ENCODE measurements at regions not wholly inside any gene's neighbourhood (a gene's known extent, or its start where the extent isn't known, plus 50 kb on each side); places are given as distances from the start of the nearest gene placed in this dataset.

DNA sequence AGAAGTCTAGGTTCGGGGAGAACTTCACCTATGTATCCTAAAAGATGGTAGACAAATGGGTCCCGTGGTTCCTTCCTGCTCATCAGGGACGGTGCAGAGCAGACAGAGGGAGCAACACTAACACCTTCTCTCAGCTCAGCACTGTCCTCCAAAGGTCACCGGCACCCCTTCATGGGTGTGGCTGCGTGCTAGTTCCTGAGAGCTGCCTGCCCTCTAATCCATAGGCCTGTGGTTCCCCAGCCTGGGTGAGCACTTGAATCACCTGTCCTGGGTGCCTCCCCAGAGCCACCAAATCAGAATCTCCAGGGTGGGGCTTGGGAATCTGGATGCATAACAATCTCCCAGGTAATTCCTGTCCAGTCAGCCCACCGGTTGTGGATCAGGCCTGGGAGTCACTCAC lies 113.9 kb upstream of the TMEM45B start:
- Histone ChIP-seq H4K20me1 (ENCODE audit: insufficient read depth) (no peaks in the 10 kb centered on the region), H3K9me2 (ENCODE audit: insufficient read depth, low read length) (no peaks in the 10 kb centered on the region), H3K27ac (ENCODE audit: low read length) (no peak overlapping the region), H3K9ac (ENCODE audit: low read length) (no peak overlapping the region), H3K36me3 (ENCODE audit: insufficient read depth, low read length) (no peaks in the 10 kb centered on the region), H2AFZ (ENCODE audit: low read depth, low read length) (no peak overlapping the region), H3K4me2 (ENCODE audit: low read length) (no peak overlapping the region), H3K9me3 (ENCODE audit: low read length) (no peaks in the 10 kb centered on the region), H3K79me2 (replicated peaks; ENCODE audit: insufficient read depth, low read length) (no peaks in the 10 kb centered on the region), H3K4me3 (ENCODE audit: low read length) (no peak overlapping the region), H3K27me3 (ENCODE audit: insufficient read depth, low read depth, low read length) (no peaks in the 10 kb centered on the region), H3F3A (ENCODE audit: insufficient read depth, low read length, poor library complexity, severe bottlenecking) (no peaks in the 10 kb centered on the region)
- TF ChIP-seq EP300 (conservative IDR thresholded peaks at IDR 0.05; ENCODE audit: poor library complexity, severe bottlenecking) (no peak), RAD21 (conservative IDR thresholded peaks at IDR 0.05) (no peak), MXI1 (conservative IDR thresholded peaks at IDR 0.05; ENCODE audit: poor library complexity, severe bottlenecking) (no peak), EZH2 (IDR thresholded peaks at IDR 0.05; ENCODE audit: borderline replicate concordance, insufficient read depth, low read length, poor library complexity, severe bottlenecking) (no peak), REST (IDR thresholded peaks at IDR 0.05; ENCODE audit: borderline replicate concordance) (no peak)
- TF ChIP-seq, protein P1, sequence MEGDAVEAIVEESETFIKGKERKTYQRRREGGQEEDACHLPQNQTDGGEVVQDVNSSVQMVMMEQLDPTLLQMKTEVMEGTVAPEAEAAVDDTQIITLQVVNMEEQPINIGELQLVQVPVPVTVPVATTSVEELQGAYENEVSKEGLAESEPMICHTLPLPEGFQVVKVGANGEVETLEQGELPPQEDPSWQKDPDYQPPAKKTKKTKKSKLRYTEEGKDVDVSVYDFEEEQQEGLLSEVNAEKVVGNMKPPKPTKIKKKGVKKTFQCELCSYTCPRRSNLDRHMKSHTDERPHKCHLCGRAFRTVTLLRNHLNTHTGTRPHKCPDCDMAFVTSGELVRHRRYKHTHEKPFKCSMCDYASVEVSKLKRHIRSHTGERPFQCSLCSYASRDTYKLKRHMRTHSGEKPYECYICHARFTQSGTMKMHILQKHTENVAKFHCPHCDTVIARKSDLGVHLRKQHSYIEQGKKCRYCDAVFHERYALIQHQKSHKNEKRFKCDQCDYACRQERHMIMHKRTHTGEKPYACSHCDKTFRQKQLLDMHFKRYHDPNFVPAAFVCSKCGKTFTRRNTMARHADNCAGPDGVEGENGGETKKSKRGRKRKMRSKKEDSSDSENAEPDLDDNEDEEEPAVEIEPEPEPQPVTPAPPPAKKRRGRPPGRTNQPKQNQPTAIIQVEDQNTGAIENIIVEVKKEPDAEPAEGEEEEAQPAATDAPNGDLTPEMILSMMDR (IDR thresholded peaks at IDR 0.05; ENCODE audit: poor library complexity, severe bottlenecking) = no peak

DNA sequence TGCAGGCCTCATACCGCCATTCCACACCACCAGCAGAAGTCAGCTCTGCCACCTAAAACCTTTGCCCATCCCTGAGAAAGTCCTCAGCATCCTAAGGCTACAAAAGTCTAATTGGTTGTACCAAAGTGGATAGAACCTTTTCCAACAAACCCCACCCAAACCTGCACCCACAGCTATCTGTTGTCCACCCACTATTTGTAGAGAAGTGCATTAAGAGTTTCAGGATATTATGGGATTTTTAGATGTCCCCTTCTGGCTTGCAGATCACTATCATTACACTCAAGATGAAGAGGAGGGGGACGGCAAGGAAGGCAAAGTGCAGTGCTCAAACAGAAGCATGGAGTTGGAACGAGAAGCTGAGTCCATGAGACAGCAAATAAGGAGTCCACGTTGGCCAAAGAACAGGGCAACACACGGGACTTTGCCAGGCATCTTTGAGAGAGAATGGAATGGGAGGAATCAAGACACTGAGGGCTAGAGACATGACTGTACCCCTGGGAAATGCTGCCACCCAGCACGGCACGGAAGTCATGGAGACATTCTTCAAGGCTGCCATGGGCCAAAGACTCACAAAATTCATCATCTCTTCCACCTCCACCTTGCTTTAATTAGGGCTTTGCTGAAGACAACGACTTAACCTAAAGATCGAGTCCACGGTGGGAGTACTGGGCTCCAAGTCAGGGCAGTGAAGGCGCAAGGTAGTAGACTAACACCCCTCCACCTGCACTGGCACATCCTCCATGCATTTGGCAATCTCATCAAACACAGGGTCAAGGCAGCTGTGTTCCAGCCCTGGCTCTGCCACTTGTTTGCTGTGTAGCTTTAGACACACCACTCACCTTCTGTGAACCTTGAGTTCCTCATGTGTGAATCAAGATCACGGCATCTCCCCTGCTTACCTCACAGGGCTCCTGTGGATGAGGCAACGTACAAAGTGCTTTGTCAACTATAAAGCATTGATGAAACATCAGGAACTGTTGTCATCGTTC lies 112.9 kb upstream of the TMEM45B start:
- Histone ChIP-seq H4K20me1 (ENCODE audit: insufficient read depth) (no peaks in the 10 kb centered on the region), H3K27me3 (ENCODE audit: insufficient read depth, low read depth, low read length) (no peaks in the 10 kb centered on the region), H3K9me3 (ENCODE audit: low read length) (no peaks in the 10 kb centered on the region), H3K9me2 (ENCODE audit: insufficient read depth, low read length) (no peaks in the 10 kb centered on the region), H3F3A (ENCODE audit: insufficient read depth, low read length, poor library complexity, severe bottlenecking) (no peaks in the 10 kb centered on the region), H3K4me3 (ENCODE audit: low read length) (no peak overlapping the region), H3K79me2 (replicated peaks; ENCODE audit: insufficient read depth, low read length) (no peaks in the 10 kb centered on the region), H3K27ac (ENCODE audit: low read length) (no peak overlapping the region), H3K36me3 (ENCODE audit: insufficient read depth, low read length) (no peaks in the 10 kb centered on the region), H2AFZ (ENCODE audit: low read depth, low read length) (no peak overlapping the region), H3K9ac (ENCODE audit: low read length) (no peak overlapping the region), H3K4me2 (ENCODE audit: low read length) (no peak overlapping the region)
- no peak for TF ChIP-seq POLR2AphosphoS5 (IDR thresholded peaks at IDR 0.05)
- TF ChIP-seq SMC3 (conservative IDR thresholded peaks at IDR 0.05; ENCODE audit: poor library complexity) = no peak
- no peak for TF ChIP-seq EP300 (conservative IDR thresholded peaks at IDR 0.05; ENCODE audit: poor library complexity, severe bottlenecking)
- TF ChIP-seq MXI1 (conservative IDR thresholded peaks at IDR 0.05; ENCODE audit: poor library complexity, severe bottlenecking) = no peak
- no peak for TF ChIP-seq EZH2 (IDR thresholded peaks at IDR 0.05; ENCODE audit: borderline replicate concordance, insufficient read depth, low read length, poor library complexity, severe bottlenecking)
